MM.1S (cell line): ENCODE measurements at regions not wholly inside any gene's neighbourhood (a gene's known extent, or its start where the extent isn't known, plus 50 kb on each side); places are given as distances from the start of the nearest gene placed in this dataset.

Experiments
- DNase-seq: peaks from one replicate; pipeline ENCODE4 v3.0.0-alpha.2; 2015
- H2AFZ ChIP-seq: fragments of 300-600 bp; sonication (generic); 2 replicates; pipeline ENCODE4 v1.6.0; 2016; ENCODE audit warnings: antibody characterized with exemption, low read length
- H3F3A ChIP-seq: fragments of 300-600 bp; sonication (generic); 2 replicates; pipeline ENCODE4 v1.6.1; 2016; ENCODE audit warnings: mild to moderate bottlenecking, antibody characterized with exemption, low read length, moderate library complexity, mixed read lengths; ENCODE audit not compliant: insufficient read depth
- H3K27ac ChIP-seq: fragments of 300-600 bp; sonication (generic); 2 replicates; pipeline ENCODE4 v1.5.1; 2016; ENCODE audit warnings: mild to moderate bottlenecking, low read length
- H3K27me3 ChIP-seq: fragments of 300-600 bp; sonication (generic); replicated peaks from 2 replicates; pipeline ENCODE4 v1.6.0; 2016; ENCODE audit warnings: low read length; ENCODE audit not compliant: insufficient read depth
- H3K36me3 ChIP-seq: fragments of 300-600 bp; sonication (generic); replicated peaks from 2 replicates; pipeline ENCODE4 v1.6.1; 2016; ENCODE audit warnings: mild to moderate bottlenecking, low read length, mixed read lengths; ENCODE audit not compliant: insufficient read depth
- H3K4me1 ChIP-seq: fragments of 300-600 bp; sonication (generic); 2 replicates; pipeline ENCODE4 v1.6.1; 2016; ENCODE audit warnings: low read length, mixed read lengths
- H3K4me2 ChIP-seq: fragments of 300-600 bp; sonication (generic); 2 replicates; pipeline ENCODE4 v1.6.0; 2016; ENCODE audit warnings: low read depth, low read length
- H3K4me3 ChIP-seq: fragments of 300-600 bp; sonication (generic); 2 replicates; pipeline ENCODE4 v1.5.1; 2016; ENCODE audit warnings: low read length, mixed read lengths
- H3K79me2 ChIP-seq: fragments of 300-600 bp; sonication (generic); 2 replicates; pipeline ENCODE4 v1.6.1; 2016; ENCODE audit warnings: mixed run types, low read length, mixed read lengths
- H3K9ac ChIP-seq: fragments of 300-600 bp; sonication (generic); 2 replicates; pipeline ENCODE4 v1.6.1; 2016; ENCODE audit warnings: low read length, mixed read lengths
- H3K9me2 ChIP-seq: fragments of 300-600 bp; sonication (generic); replicated peaks from 2 replicates; pipeline ENCODE4 v1.6.1; 2016; ENCODE audit warnings: mild to moderate bottlenecking, low read length, mixed read lengths; ENCODE audit not compliant: insufficient read depth
- H3K9me3 ChIP-seq: fragments of 300-600 bp; sonication (generic); replicated peaks from 2 replicates; pipeline ENCODE4 v1.6.1; 2016; ENCODE audit warnings: mild to moderate bottlenecking, low read length, mixed read lengths; ENCODE audit not compliant: insufficient read depth
- H4K20me1 ChIP-seq: fragments of 300-600 bp; sonication (generic); 2 replicates; pipeline ENCODE4 v1.6.1; 2016; ENCODE audit warnings: mild to moderate bottlenecking, low read length, moderate library complexity, mixed read lengths; ENCODE audit not compliant: insufficient read depth
- EZH2 ChIP-seq: fragments of 300-600 bp; sonication (generic); optimal IDR thresholded peaks from 2 replicates; pipeline ENCODE3; 2017; ENCODE audit warnings: low read depth, mild to moderate bottlenecking, antibody characterized with exemption, low read length, mixed read lengths
- EZH2phosphoT487 ChIP-seq: fragments of 300-600 bp; sonication (generic); IDR thresholded peaks from 2 replicates; pipeline ENCODE4 v1.6.1; 2018; ENCODE audit warnings: antibody characterized with exemption, low read length
- TF ChIP-seq, protein P1 (sequence below): fragments of 300-600 bp; sonication (generic); IDR thresholded peaks from 2 replicates; pipeline ENCODE4 v1.5.1; 2016; ENCODE audit warnings: antibody characterized with exemption, low read length, mixed read lengths

DNA sequence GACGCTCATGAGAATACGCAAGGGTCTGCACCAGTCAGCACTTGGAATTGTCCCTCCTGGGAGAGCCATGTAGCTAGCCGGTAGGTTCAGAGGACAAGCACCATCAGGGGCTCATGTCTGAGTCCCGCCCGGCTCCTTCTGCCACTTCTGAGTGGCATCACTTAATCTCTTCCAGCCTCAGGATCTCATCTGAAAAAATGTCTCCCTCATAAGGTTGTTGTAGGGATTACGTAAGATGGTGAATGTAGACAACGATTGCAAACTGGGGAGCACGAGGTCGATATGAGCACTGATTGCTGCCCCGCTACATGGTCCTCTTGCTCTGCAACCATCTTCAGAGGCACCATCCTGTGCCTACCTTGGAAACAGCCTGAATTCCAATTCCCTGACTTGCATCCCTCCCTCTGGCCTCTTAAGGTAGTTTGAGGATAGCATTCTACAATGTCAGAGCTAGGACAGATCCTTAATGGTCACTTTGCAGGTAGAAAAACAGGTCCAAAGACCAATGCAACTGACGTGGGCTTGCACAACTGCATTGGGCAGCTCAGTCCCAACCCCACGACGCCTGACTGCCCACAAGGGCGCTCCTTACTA lies 115.8 kb upstream of the TMEM45B start:
- TF ChIP-seq EZH2phosphoT487 (no peak), EZH2 (no peak)
- TF ChIP-seq, protein P1, sequence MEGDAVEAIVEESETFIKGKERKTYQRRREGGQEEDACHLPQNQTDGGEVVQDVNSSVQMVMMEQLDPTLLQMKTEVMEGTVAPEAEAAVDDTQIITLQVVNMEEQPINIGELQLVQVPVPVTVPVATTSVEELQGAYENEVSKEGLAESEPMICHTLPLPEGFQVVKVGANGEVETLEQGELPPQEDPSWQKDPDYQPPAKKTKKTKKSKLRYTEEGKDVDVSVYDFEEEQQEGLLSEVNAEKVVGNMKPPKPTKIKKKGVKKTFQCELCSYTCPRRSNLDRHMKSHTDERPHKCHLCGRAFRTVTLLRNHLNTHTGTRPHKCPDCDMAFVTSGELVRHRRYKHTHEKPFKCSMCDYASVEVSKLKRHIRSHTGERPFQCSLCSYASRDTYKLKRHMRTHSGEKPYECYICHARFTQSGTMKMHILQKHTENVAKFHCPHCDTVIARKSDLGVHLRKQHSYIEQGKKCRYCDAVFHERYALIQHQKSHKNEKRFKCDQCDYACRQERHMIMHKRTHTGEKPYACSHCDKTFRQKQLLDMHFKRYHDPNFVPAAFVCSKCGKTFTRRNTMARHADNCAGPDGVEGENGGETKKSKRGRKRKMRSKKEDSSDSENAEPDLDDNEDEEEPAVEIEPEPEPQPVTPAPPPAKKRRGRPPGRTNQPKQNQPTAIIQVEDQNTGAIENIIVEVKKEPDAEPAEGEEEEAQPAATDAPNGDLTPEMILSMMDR, result 0 out of 2 replicates have a peak, but pooled peaks have one; percentile 7
- Histone ChIP-seq H3K36me3 (no peaks in the 10 kb centered on the region), H3K4me2 (no peak overlapping the region), H2AFZ (no peak overlapping the region), H3K4me1 (peaks cover 10% of the 10 kb centered on the region; the same call in 1 of the 2 replicates), H3K27me3 (no peaks in the 10 kb centered on the region), H3K79me2 (no peaks in the 10 kb centered on the region), H3F3A (no peaks in the 10 kb centered on the region), H3K9me2 (no peaks in the 10 kb centered on the region), H4K20me1 (no peaks in the 10 kb centered on the region), H3K9me3 (no peaks in the 10 kb centered on the region), H3K9ac (no peak overlapping the region), H3K27ac (no peak overlapping the region), H3K4me3 (no peak overlapping the region)
- no peak for DNase-seq

DNA sequence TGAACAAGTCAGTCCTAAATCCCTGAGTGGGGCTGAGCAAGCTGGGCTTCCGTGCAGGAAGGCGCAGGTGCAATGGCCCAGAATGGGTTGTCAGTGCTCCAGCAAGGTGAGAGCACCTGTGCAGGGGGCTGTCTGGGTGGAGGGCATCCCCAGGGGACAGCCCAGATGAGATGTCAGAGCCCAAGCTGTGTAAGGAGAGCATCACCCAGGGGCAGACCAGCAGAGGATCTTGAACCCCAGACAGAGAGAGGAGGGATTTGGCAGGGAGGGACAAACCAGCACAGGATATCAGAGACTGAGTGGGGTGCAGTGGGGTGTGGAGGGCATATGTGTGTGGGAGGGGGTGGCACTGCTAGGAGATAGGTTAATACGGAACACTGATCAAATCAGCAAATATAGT lies 114.9 kb upstream of the TMEM45B start:
- no peak overlapping the region for H3K4me3 ChIP-seq
- no peak overlapping the region for H3K27ac ChIP-seq
- H3K27me3 ChIP-seq, result no peaks in the 10 kb centered on the region
- H3K4me1 ChIP-seq, result peaks cover 4% of the 10 kb centered on the region; the same call in 1 of the 2 replicates
- H2AFZ ChIP-seq, result no peak overlapping the region
- no peak overlapping the region for H3K9ac ChIP-seq
- H3F3A ChIP-seq, result no peaks in the 10 kb centered on the region
- no peaks in the 10 kb centered on the region for H4K20me1 ChIP-seq
- H3K4me2 ChIP-seq, result no peak overlapping the region
- TF ChIP-seq EZH2phosphoT487, result no peak
- TF ChIP-seq EZH2, result no peak
- TF ChIP-seq, protein P1, result no peak
- no peaks in the 10 kb centered on the region for H3K36me3 ChIP-seq
- H3K9me3 ChIP-seq, result no peaks in the 10 kb centered on the region
- no peaks in the 10 kb centered on the region for H3K79me2 ChIP-seq
- H3K9me2 ChIP-seq, result no peaks in the 10 kb centered on the region
- no peak for DNase-seq

DNA sequence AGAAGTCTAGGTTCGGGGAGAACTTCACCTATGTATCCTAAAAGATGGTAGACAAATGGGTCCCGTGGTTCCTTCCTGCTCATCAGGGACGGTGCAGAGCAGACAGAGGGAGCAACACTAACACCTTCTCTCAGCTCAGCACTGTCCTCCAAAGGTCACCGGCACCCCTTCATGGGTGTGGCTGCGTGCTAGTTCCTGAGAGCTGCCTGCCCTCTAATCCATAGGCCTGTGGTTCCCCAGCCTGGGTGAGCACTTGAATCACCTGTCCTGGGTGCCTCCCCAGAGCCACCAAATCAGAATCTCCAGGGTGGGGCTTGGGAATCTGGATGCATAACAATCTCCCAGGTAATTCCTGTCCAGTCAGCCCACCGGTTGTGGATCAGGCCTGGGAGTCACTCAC lies 113.9 kb upstream of the TMEM45B start:
- Histone ChIP-seq H3K4me2 (no peak overlapping the region), H3K27me3 (no peaks in the 10 kb centered on the region), H2AFZ (no peak overlapping the region), H3K27ac (no peak overlapping the region), H3K9me3 (no peaks in the 10 kb centered on the region), H4K20me1 (no peaks in the 10 kb centered on the region), H3F3A (no peaks in the 10 kb centered on the region), H3K4me3 (no peak overlapping the region), H3K9me2 (no peaks in the 10 kb centered on the region), H3K9ac (no peak overlapping the region), H3K36me3 (no peaks in the 10 kb centered on the region), H3K4me1 (no peaks in the 10 kb centered on the region), H3K79me2 (no peaks in the 10 kb centered on the region)
- no peak for TF ChIP-seq EZH2phosphoT487
- TF ChIP-seq, protein P1, result no peak
- no peak for TF ChIP-seq EZH2
- DNase-seq, result no peak
